IMR-90 (cell line): ENCODE measurements at regions not wholly inside any gene's neighbourhood (a gene's known extent, or its start where the extent isn't known, plus 50 kb on each side); places are given as distances from the start of the nearest gene placed in this dataset.

Experiments
- CEBPB ChIP-seq: IDR thresholded peaks from 2 replicates; pipeline ENCODE4 v1.6.1; 2012; ENCODE audit warnings: low read depth, low read length, improper control_type of control experiment
- POLR2A ChIP-seq: IDR thresholded peaks from 2 replicates; pipeline ENCODE4 v1.6.1; 2012; ENCODE audit warnings: mild to moderate bottlenecking, low read depth, low read length
- RAD21 ChIP-seq: IDR thresholded peaks from 2 replicates; pipeline ENCODE4 v1.6.1; 2012; ENCODE audit warnings: low read length, improper control_type of control experiment
- RCOR1 ChIP-seq: IDR thresholded peaks from 2 replicates; pipeline ENCODE4 v1.6.1; 2012; ENCODE audit warnings: mild to moderate bottlenecking, low read length, improper control_type of control experiment; ENCODE audit not compliant: insufficient replicate concordance
- TF ChIP-seq, protein P1 (sequence below): conservative IDR thresholded peaks from 2 replicates; pipeline ENCODE4 v1.5.1; 2012; ENCODE audit warnings: mild to moderate bottlenecking, low read depth, low read length, improper control_type of control experiment

DNA sequence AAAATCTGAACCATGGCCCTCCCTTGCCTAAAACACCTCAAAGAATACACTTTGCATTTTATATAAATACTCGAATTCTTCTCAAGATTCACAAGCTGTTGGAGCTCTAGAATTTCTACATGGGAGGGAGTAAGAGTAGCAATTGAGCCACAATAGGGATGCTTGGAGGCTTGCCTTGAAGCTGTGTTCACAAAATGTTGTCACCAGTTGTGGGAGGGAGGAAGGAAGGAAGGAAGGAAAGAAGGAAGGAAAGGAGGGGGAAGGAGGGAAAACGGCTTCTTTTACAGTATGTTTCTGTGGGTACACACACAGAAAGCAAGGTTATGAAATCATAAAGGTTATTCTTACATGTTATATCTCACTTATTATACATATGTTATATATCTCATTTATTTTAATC is 128.6 kb upstream of the PEG3 start:
- TF ChIP-seq POLR2A, result no peak
- no peak for TF ChIP-seq RAD21
- TF ChIP-seq, protein P1, sequence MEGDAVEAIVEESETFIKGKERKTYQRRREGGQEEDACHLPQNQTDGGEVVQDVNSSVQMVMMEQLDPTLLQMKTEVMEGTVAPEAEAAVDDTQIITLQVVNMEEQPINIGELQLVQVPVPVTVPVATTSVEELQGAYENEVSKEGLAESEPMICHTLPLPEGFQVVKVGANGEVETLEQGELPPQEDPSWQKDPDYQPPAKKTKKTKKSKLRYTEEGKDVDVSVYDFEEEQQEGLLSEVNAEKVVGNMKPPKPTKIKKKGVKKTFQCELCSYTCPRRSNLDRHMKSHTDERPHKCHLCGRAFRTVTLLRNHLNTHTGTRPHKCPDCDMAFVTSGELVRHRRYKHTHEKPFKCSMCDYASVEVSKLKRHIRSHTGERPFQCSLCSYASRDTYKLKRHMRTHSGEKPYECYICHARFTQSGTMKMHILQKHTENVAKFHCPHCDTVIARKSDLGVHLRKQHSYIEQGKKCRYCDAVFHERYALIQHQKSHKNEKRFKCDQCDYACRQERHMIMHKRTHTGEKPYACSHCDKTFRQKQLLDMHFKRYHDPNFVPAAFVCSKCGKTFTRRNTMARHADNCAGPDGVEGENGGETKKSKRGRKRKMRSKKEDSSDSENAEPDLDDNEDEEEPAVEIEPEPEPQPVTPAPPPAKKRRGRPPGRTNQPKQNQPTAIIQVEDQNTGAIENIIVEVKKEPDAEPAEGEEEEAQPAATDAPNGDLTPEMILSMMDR, result no peak
- TF ChIP-seq CEBPB, result no peak
- no peak for TF ChIP-seq RCOR1
